GM23248 (cell line): ENCODE measurements at regions not wholly inside any gene's neighbourhood (a gene's known extent, or its start where the extent isn't known, plus 50 kb on each side); places are given as distances from the start of the nearest gene placed in this dataset.
"Not testable (repeated sequence)": the region's sequence is repeated elsewhere in the genome, so short reads cannot be mapped to it uniquely, and the experiment has no call there.

ENCODE experiments used
- DNase-seq: peaks from one replicate; pipeline ENCODE4 v3.0.0-alpha.2; 2015
- H2AFZ ChIP-seq: fragments of 200-600 bp; sonication (generic); 2 replicates; pipeline ENCODE4 v1.6.1; 2016; ENCODE audit warnings: antibody characterized with exemption
- H3F3A ChIP-seq: fragments of 200-600 bp; sonication (generic); 2 replicates; pipeline ENCODE4 v1.6.1; 2016; ENCODE audit warnings: mild to moderate bottlenecking, antibody characterized with exemption, mixed run types; ENCODE audit not compliant: insufficient read depth
- H3K27ac ChIP-seq: fragments of 200-600 bp; sonication (generic); 2 replicates; pipeline ENCODE4 v1.5.1; 2016; ENCODE audit warnings: mild to moderate bottlenecking
- H3K27me3 ChIP-seq: fragments of 200-600 bp; sonication (generic); replicated peaks from 2 replicates; pipeline ENCODE4 v1.6.1; 2016; ENCODE audit warnings: mild to moderate bottlenecking; ENCODE audit not compliant: insufficient read depth
- H3K36me3 ChIP-seq: fragments of 200-600 bp; sonication (generic); 2 replicates; pipeline ENCODE4 v1.6.1; 2016; ENCODE audit warnings: low read depth, mild to moderate bottlenecking
- H3K4me1 ChIP-seq: fragments of 200-600 bp; sonication (generic); 2 replicates; pipeline ENCODE4 v1.6.1; 2016; ENCODE audit warnings: mild to moderate bottlenecking; ENCODE audit not compliant: insufficient read depth
- H3K4me2 ChIP-seq: fragments of 200-600 bp; sonication (generic); one replicate; pipeline ENCODE4 v1.6.1; 2016; ENCODE audit warnings: mild to moderate bottlenecking; ENCODE audit not compliant: unreplicated experiment
- H3K4me3 ChIP-seq: fragments of 200-600 bp; sonication (generic); 2 replicates; pipeline ENCODE4 v1.5.1; 2016; ENCODE audit warnings: mild to moderate bottlenecking
- H3K79me2 ChIP-seq: fragments of 200-600 bp; sonication (generic); 2 replicates; pipeline ENCODE4 v1.6.1; 2016; ENCODE audit warnings: mild to moderate bottlenecking; ENCODE audit not compliant: insufficient read depth
- H3K9ac ChIP-seq: fragments of 200-600 bp; sonication (generic); 2 replicates; pipeline ENCODE4 v1.6.1; 2016; ENCODE audit warnings: mild to moderate bottlenecking
- H3K9me2 ChIP-seq: fragments of 200-600 bp; sonication (generic); 2 replicates; pipeline ENCODE4 v1.6.1; 2016; ENCODE audit warnings: mixed run types, mild to moderate bottlenecking, moderate library complexity; ENCODE audit not compliant: insufficient read depth
- H3K9me3 ChIP-seq: fragments of 200-600 bp; sonication (generic); one replicate; pipeline ENCODE4 v1.6.1; 2017; ENCODE audit warnings: low read depth
- H4K20me1 ChIP-seq: fragments of 200-600 bp; sonication (generic); 2 replicates; pipeline ENCODE4 v1.6.0; 2016; ENCODE audit not compliant: insufficient read depth
- EZH2 ChIP-seq: fragments of 200-600 bp; sonication (generic); IDR thresholded peaks from 2 replicates; pipeline ENCODE4 v1.6.1; 2018; ENCODE audit warnings: antibody characterized with exemption, mild to moderate bottlenecking; ENCODE audit not compliant: insufficient read depth, poor library complexity, severe bottlenecking
- EZH2phosphoT487 ChIP-seq: fragments of 200-600 bp; sonication (generic); IDR thresholded peaks from 2 replicates; pipeline ENCODE4 v1.6.1; 2018; ENCODE audit warnings: antibody characterized with exemption, moderate library complexity, mild to moderate bottlenecking, low read depth; ENCODE audit not compliant: insufficient read depth
- WGBS, 2 experiments: methylation state at CpG; one replicate each; pipeline ENCODE4 v1.1.6; 2015 to 2017; ENCODE audit warnings: low lambda C conversion rate in 2 of 2, low coverage in 1 of 2; ENCODE audit errors: missing lambda C conversion rate in 2 of 2; 5-methylcytosine and 5-hydroxymethylcytosine counted together
- in situ Hi-C: fragments of 300-500 bp; cut with MboI; formaldehyde crosslinking; loops from 2 replicates; pipeline ENCODE4 v1.15.0; 2020

GRCh38 chr3:145246291-145246690 is 914.7 kb downstream of the PLOD2 start:
- Histone ChIP-seq H3K4me1 (no peaks in the 10 kb centered on the region), H3F3A (no peaks in the 10 kb centered on the region), H3K4me2 (no peak overlapping the region), H4K20me1 (no peaks in the 10 kb centered on the region), H3K4me3 (no peak overlapping the region), H3K9me2 (no peaks in the 10 kb centered on the region), H3K27me3 (no peaks in the 10 kb centered on the region), H2AFZ (no peak overlapping the region), H3K27ac (no peak overlapping the region), H3K9ac (no peak overlapping the region), H3K79me2 (no peaks in the 10 kb centered on the region), H3K9me3 (no peaks in the 10 kb centered on the region), H3K36me3 (no peaks in the 10 kb centered on the region)
- DNase-seq, result no peak
- in situ Hi-C loops, result no loop called here
- WGBS, 2 experiments, result 71 to 74% methylated on average over 1 of the region's 1 CpG
- TF ChIP-seq EZH2, result no peak
- no peak for TF ChIP-seq EZH2phosphoT487

- TF ChIP-seq EZH2phosphoT487 (no peak), EZH2 (no peak)
- Histone ChIP-seq H4K20me1 (no peaks in the 10 kb centered on the region), H3K4me1 (no peaks in the 10 kb centered on the region), H3K9me2 (no peaks in the 10 kb centered on the region), H3K79me2 (no peaks in the 10 kb centered on the region), H3K4me3 (no peak overlapping the region), H3K9ac (no peak overlapping the region), H3K27me3 (no peaks in the 10 kb centered on the region), H3K27ac (no peak overlapping the region), H3K4me2 (no peak overlapping the region), H3K9me3 (no peaks in the 10 kb centered on the region), H3K36me3 (no peaks in the 10 kb centered on the region), H2AFZ (no peak overlapping the region), H3F3A (no peaks in the 10 kb centered on the region)
- in situ Hi-C loops, result no loop called here
- no peak for DNase-seq
Measured at GRCh38 chr3:145248928-145249327, 912.1 kb downstream of the PLOD2 start.

- H3K4me3 ChIP-seq, result no peak overlapping the region
- H2AFZ ChIP-seq, result no peak overlapping the region
- no peak overlapping the region for H3K27ac ChIP-seq
- no peaks in the 10 kb centered on the region for H3K4me1 ChIP-seq
- H3K9me3 ChIP-seq, result no peaks in the 10 kb centered on the region
- TF ChIP-seq EZH2phosphoT487 (no peak), EZH2 (no peak)
- no peaks in the 10 kb centered on the region for H3K9me2 ChIP-seq
- 0% methylated on average over 1 of the region's 1 CpG for WGBS, 2 experiments
- H3K27me3 ChIP-seq, result no peaks in the 10 kb centered on the region
- no peak for DNase-seq
- in situ Hi-C loops, result no loop called here
- H3K79me2 ChIP-seq, result no peaks in the 10 kb centered on the region
- no peaks in the 10 kb centered on the region for H3K36me3 ChIP-seq
- no peak overlapping the region for H3K4me2 ChIP-seq
- H3F3A ChIP-seq, result no peaks in the 10 kb centered on the region
- H3K9ac ChIP-seq, result no peak overlapping the region
- H4K20me1 ChIP-seq, result no peaks in the 10 kb centered on the region
Measured at GRCh38 chr3:145251311-145251710, 909.7 kb downstream of the PLOD2 start.

DNA sequence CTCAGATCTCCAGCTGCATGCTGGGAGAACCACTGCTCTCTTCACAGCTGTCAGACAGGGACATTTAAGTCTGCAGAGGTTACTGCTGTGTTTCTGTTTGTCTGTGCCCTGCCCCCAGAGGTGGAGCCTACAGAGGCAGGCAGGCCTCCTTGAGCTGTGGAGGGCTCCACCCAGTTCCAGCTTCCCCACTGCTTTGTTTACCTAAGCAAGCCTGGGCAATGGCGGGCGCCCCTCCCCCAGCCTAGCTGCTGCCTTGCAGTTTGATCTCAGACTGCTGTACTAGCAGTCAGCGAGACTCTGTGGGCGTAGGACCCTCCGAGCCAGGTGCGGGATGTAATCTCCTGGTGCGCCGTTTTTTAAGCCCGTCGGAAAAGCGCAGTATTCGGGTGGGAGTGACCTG is 903.0 kb downstream of the PLOD2 start:
- WGBS, 2 experiments, result 61 to 68% methylated on average over 10 to 12 of the region's 12 CpGs
- H3K79me2 ChIP-seq, in situ Hi-C loops: not testable (repeated sequence)

GRCh38 chr3:145259166-145259880 is 901.7 kb downstream of the PLOD2 start:
- in situ Hi-C loops, result no loop called here
- H2AFZ ChIP-seq, result no peak overlapping the region
- no peak overlapping the region for H3K4me2 ChIP-seq
- H4K20me1 ChIP-seq, result no peaks in the 10 kb centered on the region
- no peak for DNase-seq
- no peak overlapping the region for H3K9ac ChIP-seq
- no peak overlapping the region for H3K27ac ChIP-seq
- no peaks in the 10 kb centered on the region for H3F3A ChIP-seq
- H3K9me3 ChIP-seq, result no peaks in the 10 kb centered on the region
- H3K4me1 ChIP-seq, result no peaks in the 10 kb centered on the region
- H3K27me3 ChIP-seq, result no peaks in the 10 kb centered on the region
- H3K4me3 ChIP-seq, result no peak overlapping the region
- no peaks in the 10 kb centered on the region for H3K36me3 ChIP-seq
- TF ChIP-seq EZH2 (no peak), EZH2phosphoT487 (no peak)
- WGBS, 2 experiments, result 1 to 2% methylated on average over 3 of the region's 3 CpGs
- no peaks in the 10 kb centered on the region for H3K79me2 ChIP-seq
- no peaks in the 10 kb centered on the region for H3K9me2 ChIP-seq

More for the DNA sequence above, 903.0 kb downstream of the PLOD2 start:
- H3K27ac ChIP-seq, H3K9me2 ChIP-seq, H3K4me3 ChIP-seq, H3K36me3 ChIP-seq, H3K9ac ChIP-seq, H2AFZ ChIP-seq, H3F3A ChIP-seq, H3K4me2 ChIP-seq, H3K27me3 ChIP-seq, DNase-seq, H3K4me1 ChIP-seq, H3K9me3 ChIP-seq, H4K20me1 ChIP-seq: not testable (repeated sequence)

DNA sequence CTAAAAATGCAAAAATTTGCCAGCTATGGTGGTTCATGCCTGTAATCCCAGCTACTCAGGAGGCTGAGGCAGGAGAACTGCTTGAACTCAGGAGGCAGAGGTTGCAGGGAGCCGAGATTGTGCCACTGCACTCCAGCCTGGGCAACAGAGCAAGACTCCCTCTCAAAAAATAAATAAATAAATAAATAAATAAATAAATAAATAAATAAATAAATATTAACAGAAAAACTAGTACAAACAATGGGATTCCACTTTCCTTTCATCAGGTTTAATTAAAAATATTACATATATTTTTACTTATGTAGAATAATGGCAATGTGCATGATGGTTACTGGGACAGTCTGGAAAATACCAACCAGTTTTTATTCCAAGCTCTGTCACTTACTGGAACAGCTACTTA is 897.5 kb downstream of the PLOD2 start:
- H3K4me1 ChIP-seq, H3F3A ChIP-seq, H3K27ac ChIP-seq, H3K9me3 ChIP-seq, H2AFZ ChIP-seq, H3K9me2 ChIP-seq, H3K27me3 ChIP-seq, DNase-seq, H3K9ac ChIP-seq, H3K79me2 ChIP-seq, H3K36me3 ChIP-seq, in situ Hi-C loops, H3K4me3 ChIP-seq, H3K4me2 ChIP-seq, H4K20me1 ChIP-seq: not testable (repeated sequence)
- 33 to 36% methylated on average over 1 of the region's 1 CpG for WGBS, 2 experiments
